GM19397 (cell line): ENCODE measurements at regions not wholly inside any gene's neighbourhood (a gene's known extent, or its start where the extent isn't known, plus 50 kb on each side); places are given as distances from the start of the nearest gene placed in this dataset.

Experiments
- ATAC-seq: cut with Tn5 transposase; IDR thresholded peaks from one replicate; pipeline ENCODE4 v1.9.1; 2021; ENCODE audit warnings: mild to moderate bottlenecking, moderate library complexity; ENCODE audit not compliant: unreplicated experiment

- no peak for ATAC-seq
These were observed 50.8 kb upstream of the ZNF366 start for GRCh38 chr5:72558046-72558336.

- no peak for ATAC-seq
These were observed 50.2 kb upstream of the ZNF366 start for GRCh38 chr5:72557167-72558045.
